ENCODE measurements at regions not wholly inside any gene's neighbourhood (a gene's known extent, or its start where the extent isn't known, plus 50 kb on each side); places are given as distances from the start of the nearest gene placed in this dataset.

DNA sequence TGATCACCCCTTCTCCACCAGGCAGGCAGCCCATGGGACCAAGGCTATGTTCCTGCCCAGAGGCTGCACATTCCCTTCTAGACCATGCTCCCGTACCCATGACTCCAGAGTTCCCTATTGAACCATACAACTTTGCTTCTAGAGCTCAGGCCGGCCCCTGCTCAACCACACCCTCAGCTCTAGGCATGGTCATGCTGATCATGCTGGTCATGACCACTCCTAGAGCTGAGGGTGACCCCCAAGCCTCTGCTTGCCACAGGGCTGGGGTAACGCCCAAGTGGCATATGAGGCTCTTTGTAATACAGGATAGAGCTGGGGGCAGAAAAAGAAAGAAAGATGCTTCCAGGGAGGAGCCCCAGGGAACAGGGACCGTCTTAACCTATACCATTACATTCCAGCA is 301.8 kb downstream of the SP3 start:
- TF ChIP-seq NFE2L2 (conservative IDR thresholded peaks at IDR 0.05; ENCODE audit: low read length): no peak
- no peak for TF ChIP-seq SREBF2 (IDR thresholded peaks at IDR 0.05)
- no peak for TF ChIP-seq MAFK (IDR thresholded peaks at IDR 0.05; ENCODE audit: partially characterized antibody)
- no peak for TF ChIP-seq FOXS1 (CRISPR knock-in tag; IDR thresholded peaks at IDR 0.05)
- TF ChIP-seq, protein P1, sequence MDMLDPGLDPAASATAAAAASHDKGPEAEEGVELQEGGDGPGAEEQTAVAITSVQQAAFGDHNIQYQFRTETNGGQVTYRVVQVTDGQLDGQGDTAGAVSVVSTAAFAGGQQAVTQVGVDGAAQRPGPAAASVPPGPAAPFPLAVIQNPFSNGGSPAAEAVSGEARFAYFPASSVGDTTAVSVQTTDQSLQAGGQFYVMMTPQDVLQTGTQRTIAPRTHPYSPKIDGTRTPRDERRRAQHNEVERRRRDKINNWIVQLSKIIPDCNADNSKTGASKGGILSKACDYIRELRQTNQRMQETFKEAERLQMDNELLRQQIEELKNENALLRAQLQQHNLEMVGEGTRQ (IDR thresholded peaks at IDR 0.05): no peak
- TF ChIP-seq JUN (IDR thresholded peaks at IDR 0.05): no peak
- TF ChIP-seq, protein P2, sequence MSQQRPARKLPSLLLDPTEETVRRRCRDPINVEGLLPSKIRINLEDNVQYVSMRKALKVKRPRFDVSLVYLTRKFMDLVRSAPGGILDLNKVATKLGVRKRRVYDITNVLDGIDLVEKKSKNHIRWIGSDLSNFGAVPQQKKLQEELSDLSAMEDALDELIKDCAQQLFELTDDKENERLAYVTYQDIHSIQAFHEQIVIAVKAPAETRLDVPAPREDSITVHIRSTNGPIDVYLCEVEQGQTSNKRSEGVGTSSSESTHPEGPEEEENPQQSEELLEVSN (IDR thresholded peaks at IDR 0.05; ENCODE audit: borderline replicate concordance, low read depth): no peak
- no peak for TF ChIP-seq MAZ (IDR thresholded peaks at IDR 0.05; ENCODE audit: borderline replicate concordance, low read depth, low read length)
- TF ChIP-seq HOXA7 (CRISPR knock-in tag; IDR thresholded peaks at IDR 0.05): no peak
- TF ChIP-seq, protein P3, sequence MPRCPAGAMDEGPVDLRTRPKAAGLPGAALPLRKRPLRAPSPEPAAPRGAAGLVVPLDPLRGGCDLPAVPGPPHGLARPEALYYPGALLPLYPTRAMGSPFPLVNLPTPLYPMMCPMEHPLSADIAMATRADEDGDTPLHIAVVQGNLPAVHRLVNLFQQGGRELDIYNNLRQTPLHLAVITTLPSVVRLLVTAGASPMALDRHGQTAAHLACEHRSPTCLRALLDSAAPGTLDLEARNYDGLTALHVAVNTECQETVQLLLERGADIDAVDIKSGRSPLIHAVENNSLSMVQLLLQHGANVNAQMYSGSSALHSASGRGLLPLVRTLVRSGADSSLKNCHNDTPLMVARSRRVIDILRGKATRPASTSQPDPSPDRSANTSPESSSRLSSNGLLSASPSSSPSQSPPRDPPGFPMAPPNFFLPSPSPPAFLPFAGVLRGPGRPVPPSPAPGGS (IDR thresholded peaks at IDR 0.05): no peak
- no peak for TF ChIP-seq NR3C1 (IDR thresholded peaks at IDR 0.05)
- no peak for TF ChIP-seq HDAC2 (IDR thresholded peaks at IDR 0.05)
- TF ChIP-seq, protein P4, sequence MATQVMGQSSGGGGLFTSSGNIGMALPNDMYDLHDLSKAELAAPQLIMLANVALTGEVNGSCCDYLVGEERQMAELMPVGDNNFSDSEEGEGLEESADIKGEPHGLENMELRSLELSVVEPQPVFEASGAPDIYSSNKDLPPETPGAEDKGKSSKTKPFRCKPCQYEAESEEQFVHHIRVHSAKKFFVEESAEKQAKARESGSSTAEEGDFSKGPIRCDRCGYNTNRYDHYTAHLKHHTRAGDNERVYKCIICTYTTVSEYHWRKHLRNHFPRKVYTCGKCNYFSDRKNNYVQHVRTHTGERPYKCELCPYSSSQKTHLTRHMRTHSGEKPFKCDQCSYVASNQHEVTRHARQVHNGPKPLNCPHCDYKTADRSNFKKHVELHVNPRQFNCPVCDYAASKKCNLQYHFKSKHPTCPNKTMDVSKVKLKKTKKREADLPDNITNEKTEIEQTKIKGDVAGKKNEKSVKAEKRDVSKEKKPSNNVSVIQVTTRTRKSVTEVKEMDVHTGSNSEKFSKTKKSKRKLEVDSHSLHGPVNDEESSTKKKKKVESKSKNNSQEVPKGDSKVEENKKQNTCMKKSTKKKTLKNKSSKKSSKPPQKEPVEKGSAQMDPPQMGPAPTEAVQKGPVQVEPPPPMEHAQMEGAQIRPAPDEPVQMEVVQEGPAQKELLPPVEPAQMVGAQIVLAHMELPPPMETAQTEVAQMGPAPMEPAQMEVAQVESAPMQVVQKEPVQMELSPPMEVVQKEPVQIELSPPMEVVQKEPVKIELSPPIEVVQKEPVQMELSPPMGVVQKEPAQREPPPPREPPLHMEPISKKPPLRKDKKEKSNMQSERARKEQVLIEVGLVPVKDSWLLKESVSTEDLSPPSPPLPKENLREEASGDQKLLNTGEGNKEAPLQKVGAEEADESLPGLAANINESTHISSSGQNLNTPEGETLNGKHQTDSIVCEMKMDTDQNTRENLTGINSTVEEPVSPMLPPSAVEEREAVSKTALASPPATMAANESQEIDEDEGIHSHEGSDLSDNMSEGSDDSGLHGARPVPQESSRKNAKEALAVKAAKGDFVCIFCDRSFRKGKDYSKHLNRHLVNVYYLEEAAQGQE (IDR thresholded peaks at IDR 0.05): no peak
- no peak for TF ChIP-seq CBX2 (IDR thresholded peaks at IDR 0.05; ENCODE audit: borderline replicate concordance, low read depth)
- no peak for TF ChIP-seq CEBPB (IDR thresholded peaks at IDR 0.05)
- no peak for TF ChIP-seq POLR2A (IDR thresholded peaks at IDR 0.05; ENCODE audit: low read length)
- TF ChIP-seq, protein P5, sequence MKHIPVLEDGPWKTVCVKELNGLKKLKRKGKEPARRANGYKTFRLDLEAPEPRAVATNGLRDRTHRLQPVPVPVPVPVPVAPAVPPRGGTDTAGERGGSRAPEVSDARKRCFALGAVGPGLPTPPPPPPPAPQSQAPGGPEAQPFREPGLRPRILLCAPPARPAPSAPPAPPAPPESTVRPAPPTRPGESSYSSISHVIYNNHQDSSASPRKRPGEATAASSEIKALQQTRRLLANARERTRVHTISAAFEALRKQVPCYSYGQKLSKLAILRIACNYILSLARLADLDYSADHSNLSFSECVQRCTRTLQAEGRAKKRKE (CRISPR knock-in tag; IDR thresholded peaks at IDR 0.05; ENCODE audit: low read depth): no peak
- no peak for TF ChIP-seq CHD2 (IDR thresholded peaks at IDR 0.05; ENCODE audit: low read length, partially characterized antibody)
- no peak for TF ChIP-seq HEYL (CRISPR knock-in tag; IDR thresholded peaks at IDR 0.05)
- Histone ChIP-seq H3K4me1 (peaks cover 18% of the 10 kb centered on the region), H3K4me2 (no peak overlapping the region), H3K4me3 (no peak overlapping the region), H3K27ac (no peak overlapping the region), H3K9me3 (no peaks in the 10 kb centered on the region)
- FAIRE-seq: no peak
- no peak for ATAC-seq
- WGBS (ENCODE audit: missing lambda C conversion rate): 92% methylated on average over 4 of the region's 4 CpGs
- CTCF ChIA-PET: interaction anchor here (0.8 kb wide), 1 partner anchor 38 kb away, joined by 3 read pairs; no protein-coding TSS in a partner anchor
- POLR2A ChIA-PET: no interaction called here
- no peak for DNase-seq (ENCODE audit: low read depth in 1 of 2, low spot score in 1 of 2)

DNA sequence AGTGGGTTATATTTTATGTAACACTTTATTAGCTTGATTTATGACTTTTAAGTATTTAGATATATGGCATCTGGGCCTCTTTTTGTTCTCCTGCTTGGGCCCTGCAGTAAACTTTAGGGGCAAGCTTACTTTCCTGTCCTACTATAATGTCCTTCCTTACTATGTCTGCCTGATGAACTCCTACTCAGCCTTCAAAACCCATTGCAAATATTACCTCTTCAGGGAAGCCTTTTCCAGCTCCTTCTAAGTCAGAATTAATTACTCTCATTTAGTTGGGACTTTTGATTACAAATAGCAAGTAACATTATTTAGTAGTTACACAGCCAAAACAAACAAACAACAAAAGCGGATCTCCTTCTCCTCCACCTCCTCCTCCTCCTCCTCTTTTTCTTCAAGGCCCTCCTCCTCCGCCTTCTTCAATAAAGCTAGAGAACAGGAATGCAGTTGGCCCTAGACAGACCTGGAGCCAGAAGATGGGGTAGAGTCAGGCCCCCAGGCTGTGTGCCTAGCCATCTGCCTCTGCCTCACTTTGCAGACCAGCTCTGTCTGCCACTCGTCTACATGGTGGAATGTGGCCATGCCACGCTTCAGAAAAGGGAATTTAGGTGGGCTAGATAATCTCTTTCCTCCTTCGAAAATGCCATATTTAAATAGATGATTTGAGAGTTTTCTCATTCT is 301.2 kb downstream of the SP3 start:
- WGBS (ENCODE audit: missing lambda C conversion rate): 81% methylated on average over 5 of the region's 5 CpGs
- no peak for DNase-seq (ENCODE audit: low read depth in 1 of 2, low spot score in 1 of 2)
- no peak for ATAC-seq
- no peak overlapping the region for H3K4me2 ChIP-seq
- H3K4me1 ChIP-seq: peaks cover 11% of the 10 kb centered on the region
- no peak for TF ChIP-seq SREBF2 (IDR thresholded peaks at IDR 0.05)
- TF ChIP-seq MYC (IDR thresholded peaks at IDR 0.05; ENCODE audit: borderline replicate concordance, low read length): no peak
- TF ChIP-seq HDAC2 (IDR thresholded peaks at IDR 0.05): no peak
- TF ChIP-seq CHD4 (IDR thresholded peaks at IDR 0.05; ENCODE audit: borderline replicate concordance): no peak
- TF ChIP-seq NR3C1 (IDR thresholded peaks at IDR 0.05): no peak
- TF ChIP-seq NPAS2 (CRISPR knock-in tag; IDR thresholded peaks at IDR 0.05; ENCODE audit: borderline replicate concordance): no peak
- TF ChIP-seq RFX5 (IDR thresholded peaks at IDR 0.05): no peak
- TF ChIP-seq JUN (IDR thresholded peaks at IDR 0.05): no peak
- TF ChIP-seq, protein P6, sequence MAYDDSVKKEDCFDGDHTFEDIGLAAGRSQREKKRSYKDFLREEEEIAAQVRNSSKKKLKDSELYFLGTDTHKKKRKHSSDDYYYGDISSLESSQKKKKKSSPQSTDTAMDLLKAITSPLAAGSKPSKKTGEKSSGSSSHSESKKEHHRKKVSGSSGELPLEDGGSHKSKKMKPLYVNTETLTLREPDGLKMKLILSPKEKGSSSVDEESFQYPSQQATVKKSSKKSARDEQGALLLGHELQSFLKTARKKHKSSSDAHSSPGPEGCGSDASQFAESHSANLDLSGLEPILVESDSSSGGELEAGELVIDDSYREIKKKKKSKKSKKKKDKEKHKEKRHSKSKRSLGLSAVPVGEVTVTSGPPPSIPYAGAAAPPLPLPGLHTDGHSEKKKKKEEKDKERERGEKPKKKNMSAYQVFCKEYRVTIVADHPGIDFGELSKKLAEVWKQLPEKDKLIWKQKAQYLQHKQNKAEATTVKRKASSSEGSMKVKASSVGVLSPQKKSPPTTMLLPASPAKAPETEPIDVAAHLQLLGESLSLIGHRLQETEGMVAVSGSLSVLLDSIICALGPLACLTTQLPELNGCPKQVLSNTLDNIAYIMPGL (CRISPR knock-in tag; IDR thresholded peaks at IDR 0.05; ENCODE audit: borderline replicate concordance): no peak
- no peaks in the 10 kb centered on the region for H3K9me3 ChIP-seq
- ChIA-PET POLR2A (no interaction called here), CTCF (interaction anchor here (0.8 kb wide), 1 partner anchor 39 kb away, joined by 3 read pairs; no protein-coding TSS in a partner anchor)
- no peak overlapping the region for H3K27ac ChIP-seq
- no peak overlapping the region for H3K4me3 ChIP-seq
- FAIRE-seq: no peak

Data from A549 (cell line).